Activated CD8-positive, alpha-beta T cell treated with anti-CD3 and anti-CD28 coated beads, Interleukin-2, amount 10 ng/mL, durations not matched to agents 7 days and 5 days (primary cell): ENCODE measurements at regions not wholly inside any gene's neighbourhood (a gene's known extent, or its start where the extent isn't known, plus 50 kb on each side); places are given as distances from the start of the nearest gene placed in this dataset.
A peak's percentile ranks its signal among the peaks of the same experiment; 100 is the strongest.

Experiments used
- ATAC-seq: fragments of 150-1000 bp; cut with Tn5 transposase; one replicate; pipeline ENCODE4 v1.10.0; 2021; ENCODE audit warnings: moderate library complexity
- CTCF ChIA-PET: fragments of 350-600 bp; sonication (Branson Sonifier 250); formaldehyde crosslinking; loops from one replicate; lab custom pipeline; 2021; ENCODE audit warnings: antibody characterized with exemption; lab: Charles Lee
- POLR2A ChIA-PET: fragments of 350-600 bp; sonication (Branson Sonifier 250); formaldehyde crosslinking; loops from one replicate; lab custom pipeline; 2021; ENCODE audit warnings: antibody characterized with exemption; lab: Charles Lee
- DNase-seq: peaks from one replicate; pipeline ENCODE4 v3.0.0-alpha.2; 2020
- H3K27ac Mint-ChIP-seq: one replicate; pipeline ENCODE4 v1.8.0; 2021; ENCODE audit warnings: mild to moderate bottlenecking, mixed read lengths
- H3K27me3 Mint-ChIP-seq: one replicate; pipeline ENCODE4 v1.8.0; 2021; ENCODE audit warnings: low read depth, mixed read lengths
- H3K36me3 Mint-ChIP-seq: one replicate; pipeline ENCODE4 v1.8.0; 2021; ENCODE audit warnings: low read depth, mixed read lengths
- H3K4me1 Mint-ChIP-seq: one replicate; pipeline ENCODE4 v1.8.0; 2021; ENCODE audit warnings: low read depth, mixed read lengths
- H3K4me3 Mint-ChIP-seq: one replicate; pipeline ENCODE4 v1.8.0; 2021; ENCODE audit warnings: mild to moderate bottlenecking, mixed read lengths
- H3K9me3 Mint-ChIP-seq: one replicate; pipeline ENCODE4 v1.8.0; 2022; ENCODE audit warnings: mixed read lengths; ENCODE audit not compliant: insufficient read depth

DNA sequence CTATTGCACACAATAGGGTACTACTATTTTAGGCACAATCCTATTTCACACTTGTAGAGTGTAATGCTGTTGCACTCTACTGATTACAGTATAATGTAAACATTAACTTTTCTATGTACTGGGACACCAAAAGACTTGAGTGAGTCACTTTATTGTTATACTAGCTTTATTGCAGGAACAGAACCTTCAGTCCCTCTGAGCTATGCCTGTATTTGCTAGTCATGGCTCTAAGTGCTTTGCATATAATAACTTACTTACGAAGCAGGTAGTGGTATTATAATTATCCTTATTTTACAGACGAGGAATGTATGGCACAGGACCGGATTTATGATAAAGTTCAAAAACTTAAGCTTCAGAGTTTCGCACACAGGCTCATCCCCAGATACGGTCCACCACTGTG lies 106.6 kb upstream of the SLC6A6 start:
- peaks cover 22% of the 10 kb centered on the region for H3K27me3 Mint-ChIP-seq
- H3K4me1 Mint-ChIP-seq, result peaks cover 8% of the 10 kb centered on the region
- H3K4me3 Mint-ChIP-seq, result no peak overlapping the region
- H3K36me3 Mint-ChIP-seq, result no peaks in the 10 kb centered on the region
- DNase-seq (no peak), ATAC-seq (no peak)
- CTCF ChIA-PET, result no interaction called here
- H3K9me3 Mint-ChIP-seq, result no peaks in the 10 kb centered on the region
- POLR2A ChIA-PET, result no interaction called here
- H3K27ac Mint-ChIP-seq, result no peak overlapping the region

DNA sequence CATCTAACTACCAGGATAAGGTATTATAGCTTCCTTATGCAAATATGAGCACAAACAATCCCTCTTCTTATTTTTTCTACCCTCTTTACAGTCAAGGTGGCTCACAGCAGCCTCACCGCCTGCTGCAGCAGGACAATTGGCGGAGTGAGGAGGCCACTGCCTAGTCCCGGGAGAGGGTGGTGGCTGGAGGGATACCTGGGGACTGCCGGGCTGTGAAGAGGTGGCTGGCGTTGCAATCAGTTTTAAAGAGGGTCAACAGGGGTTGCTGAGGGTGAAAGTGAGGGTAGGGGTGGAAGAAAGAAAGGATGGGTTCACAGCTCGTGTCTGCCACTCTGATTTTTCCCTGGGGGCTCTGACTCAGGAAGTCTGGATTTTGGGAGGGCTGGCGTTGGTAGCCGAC lies 105.1 kb upstream of the SLC6A6 start:
- Mint-ChIP-seq H3K4me3 (no peak overlapping the region), H3K36me3 (no peaks in the 10 kb centered on the region), H3K9me3 (no peaks in the 10 kb centered on the region), H3K4me1 (peaks cover 8% of the 10 kb centered on the region), H3K27me3 (peaks cover 28% of the 10 kb centered on the region), H3K27ac (no peak overlapping the region)
- no peak for DNase-seq
- ATAC-seq, result no peak
- ChIA-PET CTCF (no interaction called here), POLR2A (no interaction called here)

- CTCF ChIA-PET, result no interaction called here
- Mint-ChIP-seq H3K36me3 (no peaks in the 10 kb centered on the region), H3K27ac (no peak overlapping the region), H3K4me1 (peaks cover 11% of the 10 kb centered on the region), H3K4me3 (no peak overlapping the region), H3K9me3 (no peaks in the 10 kb centered on the region), H3K27me3 (peaks cover 32% of the 10 kb centered on the region)
- ATAC-seq, result no peak
- no peak for DNase-seq
- POLR2A ChIA-PET, result no interaction called here
Measured at GRCh38 chr3:14297784-14298236, 104.6 kb upstream of the SLC6A6 start.

- POLR2A ChIA-PET, result no interaction called here
- peak; percentile 33 for ATAC-seq
Measured at GRCh38 chr3:14298442-14298841, 104.0 kb upstream of the SLC6A6 start.

GRCh38 chr3:14298991-14299555 lies 103.3 kb upstream of the SLC6A6 start:
- DNase-seq, result no peak
- H3K27ac Mint-ChIP-seq, result peak overlapping the region; percentile 61
- no peak overlapping the region for H3K4me3 Mint-ChIP-seq
- peaks cover 23% of the 10 kb centered on the region for H3K4me1 Mint-ChIP-seq
- peaks cover 32% of the 10 kb centered on the region for H3K27me3 Mint-ChIP-seq
- no peaks in the 10 kb centered on the region for H3K9me3 Mint-ChIP-seq
- CTCF ChIA-PET, result no interaction called here
- ATAC-seq, result no peak
- POLR2A ChIA-PET, result no interaction called here
- no peaks in the 10 kb centered on the region for H3K36me3 Mint-ChIP-seq

More at GRCh38 chr3:14298442-14298841, 104.0 kb upstream of the SLC6A6 start:
- Mint-ChIP-seq H3K9me3 (no peaks in the 10 kb centered on the region), H3K4me1 (peaks cover 18% of the 10 kb centered on the region), H3K27ac (peak overlapping the region; percentile 61), H3K27me3 (peaks cover 32% of the 10 kb centered on the region), H3K4me3 (no peak overlapping the region), H3K36me3 (no peaks in the 10 kb centered on the region)
- DNase-seq, result peak; percentile 47
- CTCF ChIA-PET, result no interaction called here

GRCh38 chr3:14299767-14300166 lies 102.6 kb upstream of the SLC6A6 start:
- H3K4me1 Mint-ChIP-seq, result peaks cover 23% of the 10 kb centered on the region
- DNase-seq (no peak), ATAC-seq (no peak)
- H3K27ac Mint-ChIP-seq, result peak overlapping the region; percentile 6
- ChIA-PET CTCF (no interaction called here), POLR2A (no interaction called here)
- H3K27me3 Mint-ChIP-seq, result peaks cover 30% of the 10 kb centered on the region
- H3K9me3 Mint-ChIP-seq, result no peaks in the 10 kb centered on the region
- H3K4me3 Mint-ChIP-seq, result no peak overlapping the region
- no peaks in the 10 kb centered on the region for H3K36me3 Mint-ChIP-seq

- peaks cover 23% of the 10 kb centered on the region for H3K4me1 Mint-ChIP-seq
- no peaks in the 10 kb centered on the region for H3K36me3 Mint-ChIP-seq
- H3K27ac Mint-ChIP-seq, result no peak overlapping the region
- no peak for ATAC-seq
- CTCF ChIA-PET, result no interaction called here
- H3K9me3 Mint-ChIP-seq, result no peaks in the 10 kb centered on the region
- POLR2A ChIA-PET, result no interaction called here
- DNase-seq, result no peak
- H3K4me3 Mint-ChIP-seq, result no peak overlapping the region
- peaks cover 25% of the 10 kb centered on the region for H3K27me3 Mint-ChIP-seq
Measured at GRCh38 chr3:14300721-14301399, 101.5 kb upstream of the SLC6A6 start.

DNA sequence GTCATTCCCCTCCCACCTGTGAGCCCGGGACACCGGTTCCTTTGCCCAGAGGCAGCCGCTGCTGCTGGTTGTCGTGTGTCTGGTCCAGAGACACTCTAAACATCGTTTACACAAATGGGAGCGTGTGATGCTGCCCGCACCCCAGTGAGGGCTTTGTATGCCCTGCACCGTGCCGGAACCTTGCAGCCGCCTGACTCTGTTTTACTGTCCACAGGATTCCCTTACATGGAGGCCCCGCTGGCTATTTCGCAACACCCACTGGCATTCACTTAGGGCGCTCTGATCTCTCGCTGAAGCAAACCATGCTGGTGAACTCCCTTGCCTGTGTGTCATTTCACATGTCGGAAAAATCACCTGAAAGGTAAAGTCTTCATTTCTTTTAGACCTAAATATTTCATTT lies 100.8 kb upstream of the SLC6A6 start:
- POLR2A ChIA-PET, result no interaction called here
- ATAC-seq (no peak), DNase-seq (no peak)
- Mint-ChIP-seq H3K9me3 (no peaks in the 10 kb centered on the region), H3K36me3 (no peaks in the 10 kb centered on the region), H3K27me3 (peaks cover 24% of the 10 kb centered on the region), H3K4me3 (no peak overlapping the region), H3K27ac (no peak overlapping the region), H3K4me1 (peaks cover 23% of the 10 kb centered on the region)
- CTCF ChIA-PET, result no interaction called here

DNA sequence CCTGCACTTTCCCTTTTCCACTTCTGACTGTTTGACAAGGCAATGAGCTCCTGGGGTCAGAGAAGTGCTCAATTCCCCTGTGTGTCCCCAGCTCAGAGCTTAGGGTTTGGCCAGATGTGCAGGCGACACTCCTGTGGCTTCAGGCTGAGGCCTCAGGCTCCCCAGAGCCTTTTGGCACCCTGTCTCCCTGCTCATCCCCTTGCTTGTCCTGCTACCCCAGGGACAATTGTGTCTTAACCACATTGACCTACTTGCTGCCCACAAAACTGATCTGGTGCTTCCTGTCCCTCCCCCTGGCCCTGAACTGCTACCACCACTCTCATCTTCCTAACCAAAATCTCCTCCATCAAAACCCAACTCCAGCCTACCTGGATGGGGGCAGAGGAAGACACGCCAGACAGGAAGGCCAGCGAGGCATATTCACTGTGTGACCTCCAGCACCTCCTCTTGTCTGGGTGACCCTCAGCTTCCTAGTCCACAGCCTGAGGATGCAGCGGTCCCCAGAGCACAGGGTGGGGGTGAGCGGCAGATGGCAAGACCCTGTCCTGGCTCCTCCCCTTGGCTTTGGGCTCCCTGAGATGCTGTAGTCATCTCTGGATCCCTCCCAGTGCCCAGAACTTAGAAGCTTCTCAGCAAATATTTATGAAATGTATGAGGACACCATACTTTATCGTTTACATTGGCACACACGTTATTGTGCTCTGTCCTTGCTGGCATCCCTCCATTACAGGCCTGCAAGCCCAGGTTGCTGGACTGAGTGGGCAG lies 98.9 kb upstream of the SLC6A6 start:
- CTCF ChIA-PET, result no interaction called here

GRCh38 chr3:14304101-14305045 lies 98.0 kb upstream of the SLC6A6 start:
- POLR2A ChIA-PET, result interaction anchor here (0.5 kb wide), 1 partner anchor 62 kb away, joined by 3 read pairs; no protein-coding TSS in a partner anchor
- no peak for ATAC-seq
- H3K27ac Mint-ChIP-seq, result no peak overlapping the region

More for the DNA sequence above, 98.9 kb upstream of the SLC6A6 start:
- H3K27me3 Mint-ChIP-seq, result peaks cover 33% of the 10 kb centered on the region
- ATAC-seq, result no peak
- H3K27ac Mint-ChIP-seq, result peak overlapping the region; percentile 16
- H3K36me3 Mint-ChIP-seq, result no peaks in the 10 kb centered on the region
- peaks cover 20% of the 10 kb centered on the region for H3K4me1 Mint-ChIP-seq
- DNase-seq, result peak; percentile 25
- H3K4me3 Mint-ChIP-seq, result no peak overlapping the region
- no peaks in the 10 kb centered on the region for H3K9me3 Mint-ChIP-seq
- POLR2A ChIA-PET, result no interaction called here

GRCh38 chr3:14305324-14305723 lies 97.1 kb upstream of the SLC6A6 start:
- no peak overlapping the region for H3K27ac Mint-ChIP-seq
- ATAC-seq (no peak), DNase-seq (no peak)
- H3K4me3 Mint-ChIP-seq, result no peak overlapping the region
- no peaks in the 10 kb centered on the region for H3K36me3 Mint-ChIP-seq
- no peaks in the 10 kb centered on the region for H3K9me3 Mint-ChIP-seq
- CTCF ChIA-PET, result no interaction called here
- H3K27me3 Mint-ChIP-seq, result peaks cover 40% of the 10 kb centered on the region
- POLR2A ChIA-PET, result no interaction called here
- H3K4me1 Mint-ChIP-seq, result peaks cover 15% of the 10 kb centered on the region

More at GRCh38 chr3:14304101-14305045, 98.0 kb upstream of the SLC6A6 start:
- Mint-ChIP-seq H3K4me3 (no peak overlapping the region), H3K36me3 (no peaks in the 10 kb centered on the region), H3K27me3 (peaks cover 36% of the 10 kb centered on the region), H3K4me1 (peaks cover 15% of the 10 kb centered on the region), H3K9me3 (no peaks in the 10 kb centered on the region)
- CTCF ChIA-PET, result no interaction called here
- DNase-seq, result no peak
